Femur (tissue), 1 donor: ENCODE measurements at regions not wholly inside any gene's neighbourhood (a gene's known extent, or its start where the extent isn't known, plus 50 kb on each side); places are given as distances from the start of the nearest gene placed in this dataset.

Experiments used
- DNase-seq: peaks from one replicate; pipeline ENCODE4 v3.0.0-alpha.2; 2017

DNA sequence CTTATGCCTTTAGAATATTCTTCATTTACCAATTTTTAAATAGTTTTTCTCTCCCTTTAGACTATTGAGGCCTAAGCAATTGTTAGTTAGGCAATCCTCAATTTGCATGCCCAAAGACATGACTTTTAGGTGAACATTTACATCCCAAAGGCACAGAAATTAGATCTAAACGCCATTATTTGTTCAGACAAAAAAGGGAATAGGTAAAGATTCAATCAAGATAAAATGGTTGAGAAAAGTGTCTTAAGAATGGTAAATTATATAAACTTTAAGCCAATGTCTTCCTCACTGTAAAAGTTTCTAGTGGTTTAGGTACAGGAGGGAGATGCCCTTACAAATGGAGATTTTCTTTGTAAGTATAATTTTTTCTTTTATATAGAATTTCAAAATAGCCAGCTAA lies 50.2 kb upstream of the MME start:
- DNase-seq = no peak

DNA sequence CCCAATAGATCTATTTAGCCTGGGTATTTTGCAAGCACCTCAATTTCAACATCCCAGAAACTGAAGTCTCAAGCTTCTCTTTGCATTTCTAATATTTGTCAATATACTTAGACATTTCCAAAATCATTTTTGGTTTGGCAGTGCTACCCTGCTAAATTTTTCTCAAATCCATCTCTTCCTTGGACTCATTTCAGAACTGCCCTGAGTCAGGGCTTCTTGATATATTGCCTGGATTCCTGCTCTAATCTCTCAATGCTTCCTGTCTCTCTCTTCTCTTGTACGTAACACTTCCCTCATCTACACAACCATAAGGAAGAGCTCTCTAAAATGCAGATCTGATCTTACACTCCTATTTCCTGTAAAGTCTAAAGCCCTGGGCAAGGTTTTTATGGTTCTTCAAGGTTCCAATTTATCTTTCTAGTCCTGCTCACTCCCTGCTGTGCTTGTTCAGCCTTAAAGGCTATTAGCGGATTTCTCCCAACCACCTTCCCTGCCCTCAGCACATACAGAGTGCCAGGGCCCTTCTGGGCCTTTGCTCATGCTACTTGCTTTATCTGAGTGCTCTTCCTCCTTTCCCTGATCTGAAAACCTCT lies 53.0 kb upstream of the MME start:
- DNase-seq = no peak

DNA sequence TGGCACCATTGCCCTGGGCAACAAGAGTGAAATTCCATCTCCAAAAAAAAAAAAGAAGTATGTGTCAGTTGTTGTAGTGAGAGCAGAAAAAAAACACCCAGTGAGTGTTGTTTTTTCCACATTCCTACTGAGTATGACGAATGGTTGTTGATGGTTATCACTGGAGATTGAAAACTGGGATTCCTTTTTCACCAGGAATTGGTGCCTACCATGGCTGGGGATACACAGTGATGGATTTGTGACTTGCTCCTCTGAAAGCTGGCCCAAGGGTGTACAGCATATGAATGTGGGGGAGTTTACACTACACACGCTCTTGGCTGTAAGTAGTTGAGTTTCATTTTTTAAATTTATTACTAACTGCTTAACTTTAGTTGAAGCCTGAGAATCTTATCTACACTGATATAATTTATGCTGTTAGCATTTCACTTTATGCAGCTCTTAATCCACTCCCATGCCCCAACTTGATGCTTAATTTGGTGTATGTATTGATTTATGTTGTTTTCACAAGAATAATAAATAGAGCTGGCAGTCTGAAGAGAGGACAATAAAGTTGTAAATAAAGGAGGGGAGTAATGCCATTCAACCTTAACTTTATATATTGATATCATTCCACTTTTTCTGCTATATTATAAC lies 56.0 kb upstream of the MME start:
- DNase-seq = no peak

DNA sequence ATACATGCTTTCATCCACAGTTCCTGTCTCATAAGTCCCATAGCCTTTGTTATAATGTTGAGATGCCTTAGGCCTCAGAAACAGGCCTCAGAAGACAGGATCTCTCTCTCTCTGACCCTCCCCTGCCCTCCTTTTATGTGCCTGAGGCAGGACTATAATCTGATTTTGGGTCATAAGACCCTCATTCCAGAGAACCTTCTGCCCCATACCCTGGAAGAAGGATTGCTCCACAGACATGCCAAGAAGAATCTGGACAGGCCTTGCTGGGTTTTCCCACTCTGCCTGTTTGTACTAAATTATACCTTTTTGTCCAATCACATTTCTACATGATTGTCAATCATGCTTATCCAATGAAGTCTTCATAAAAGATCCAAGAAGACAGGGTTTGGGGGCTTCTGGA lies 57.2 kb upstream of the MME start:
- DNase-seq = no peak

DNA sequence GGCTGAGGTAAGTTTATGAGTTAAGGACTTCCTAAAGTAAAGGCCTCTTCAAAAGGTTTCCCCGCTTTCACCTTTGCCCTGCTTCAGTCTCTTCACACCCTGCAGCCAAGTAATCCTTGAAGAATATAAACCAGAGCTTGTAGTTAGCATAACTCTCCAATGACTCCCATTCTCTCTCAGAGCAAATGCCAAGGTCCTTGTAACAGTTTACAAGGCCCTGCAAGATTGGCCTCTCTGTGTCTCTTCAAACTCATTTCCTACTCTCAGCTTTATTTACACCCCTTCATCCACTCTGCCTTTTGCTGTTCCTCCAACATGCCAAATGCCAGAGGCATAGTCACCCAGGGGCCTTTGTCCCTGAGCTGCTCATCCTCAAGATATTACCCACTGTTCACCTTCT lies 60.5 kb upstream of the MME start:
- DNase-seq = no peak

DNA sequence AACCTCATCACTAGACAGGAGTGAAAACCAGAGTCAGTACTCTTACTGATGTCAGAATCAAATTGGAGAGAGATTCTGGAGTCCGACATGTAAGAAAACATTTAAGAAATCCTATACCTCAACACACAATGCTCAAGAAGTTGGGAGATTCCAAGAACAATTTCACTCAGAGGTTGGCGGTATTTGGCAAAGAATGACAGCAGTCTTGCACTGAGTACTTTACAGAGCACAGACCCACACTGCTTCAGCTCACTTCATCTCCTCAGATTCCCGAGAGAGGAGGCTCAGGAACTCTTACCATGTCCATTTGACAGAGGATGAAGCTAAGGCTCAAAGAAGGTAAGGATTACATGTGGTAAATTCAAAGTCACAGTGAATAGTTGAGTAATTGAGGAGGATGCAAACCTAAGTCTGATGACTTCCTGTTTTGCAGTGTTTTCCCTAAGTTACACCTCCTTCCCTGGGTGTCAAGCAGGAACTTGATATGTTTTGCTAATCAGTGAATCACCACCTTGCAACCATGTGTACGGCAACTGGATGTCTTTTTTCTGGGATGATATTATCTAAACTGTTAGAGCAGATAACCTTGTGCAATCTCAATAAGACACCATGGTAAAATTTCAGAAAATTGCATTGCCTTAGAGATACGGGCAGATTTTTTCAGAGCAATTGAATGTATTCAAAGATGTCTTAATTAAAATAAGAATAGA lies 61.3 kb upstream of the MME start:
- DNase-seq = no peak

DNA sequence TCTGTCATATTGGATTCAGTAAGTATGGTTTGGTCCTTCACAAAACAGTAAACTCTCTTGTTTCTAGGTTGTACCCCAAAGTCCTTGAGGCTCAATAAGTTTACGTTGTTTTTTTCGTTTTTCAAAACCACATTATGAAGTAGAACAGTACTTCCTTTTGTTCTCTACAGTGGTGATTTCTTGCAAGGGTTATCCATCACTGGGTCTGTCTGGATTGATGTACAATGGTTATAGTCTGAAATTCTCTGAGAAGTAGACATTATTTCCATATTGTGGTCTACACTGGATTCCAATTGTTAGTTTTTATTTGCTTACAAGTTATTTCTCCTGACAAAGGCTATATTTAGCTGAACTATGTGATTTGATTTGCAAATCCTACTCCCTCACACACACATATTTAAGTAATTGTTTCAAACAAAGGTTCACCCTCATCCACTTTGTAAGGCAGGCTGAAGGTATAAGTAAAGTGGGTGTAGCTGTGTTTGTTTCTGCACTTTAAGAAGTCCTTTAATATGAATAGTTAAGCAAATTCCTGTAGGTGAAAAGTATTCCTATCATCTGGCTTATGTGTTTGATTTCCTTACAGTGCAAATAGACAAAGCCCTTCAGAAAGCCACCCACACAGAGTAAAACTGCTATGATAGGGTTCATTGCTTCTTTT lies 64.2 kb upstream of the MME start:
- no peak for DNase-seq

DNA sequence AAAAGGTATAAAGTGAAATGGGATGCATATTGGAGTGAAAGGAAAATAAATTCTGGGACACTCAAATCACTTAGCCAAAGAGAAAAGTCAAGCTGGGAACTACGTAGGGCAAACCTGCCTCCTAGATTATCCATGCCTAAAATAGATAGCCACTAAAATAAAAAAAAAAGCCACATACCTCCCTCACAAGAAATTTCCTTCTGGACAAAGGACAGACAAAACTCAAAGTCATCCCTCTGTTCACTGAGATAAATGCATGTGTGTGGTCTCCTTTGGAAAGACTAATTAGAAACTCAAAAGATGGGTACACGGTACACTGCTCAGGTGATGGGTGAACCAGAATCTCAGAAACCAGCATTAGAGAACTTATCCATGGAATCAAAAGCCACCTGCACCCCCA lies 65.2 kb upstream of the MME start:
- DNase-seq = no peak

DNA sequence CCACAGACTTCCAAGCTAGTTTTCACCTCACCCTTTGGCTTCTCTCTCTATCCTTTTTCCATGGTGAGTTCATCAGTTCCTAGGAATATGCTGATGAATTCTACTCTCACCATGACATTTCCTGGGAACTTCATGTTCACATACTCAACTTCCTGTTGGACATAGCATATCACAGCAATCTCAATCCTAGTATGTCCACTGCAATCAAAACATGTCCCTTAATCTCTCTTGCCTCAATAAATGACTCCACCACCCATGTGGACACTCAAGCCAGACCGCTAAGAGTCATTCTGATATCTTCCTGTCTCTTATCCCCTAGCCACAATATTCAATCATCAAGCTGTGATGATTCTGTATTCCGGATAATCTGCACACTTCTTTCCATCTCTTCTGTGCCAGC lies 66.7 kb upstream of the MME start:
- DNase-seq = no peak

DNA sequence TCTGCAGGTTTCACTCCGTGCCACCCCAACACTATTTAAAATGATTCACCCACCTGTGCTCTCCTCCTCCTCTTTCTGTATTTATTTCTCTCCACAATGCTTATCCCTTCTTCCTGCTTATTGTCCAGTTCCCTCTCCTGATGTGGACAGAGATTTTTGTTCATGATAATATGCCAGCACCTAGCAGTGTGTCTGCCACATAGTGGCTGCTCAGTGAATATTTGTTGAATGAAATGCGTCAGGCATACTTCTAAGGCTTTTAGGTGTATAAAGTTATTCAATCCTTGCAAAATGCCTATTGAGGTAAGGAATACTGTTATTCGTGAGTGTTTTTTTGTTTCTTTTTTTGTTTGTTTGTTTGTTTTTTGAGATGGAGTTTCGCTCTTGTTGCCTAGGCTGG lies 67.5 kb upstream of the MME start:
- DNase-seq = no peak

DNA sequence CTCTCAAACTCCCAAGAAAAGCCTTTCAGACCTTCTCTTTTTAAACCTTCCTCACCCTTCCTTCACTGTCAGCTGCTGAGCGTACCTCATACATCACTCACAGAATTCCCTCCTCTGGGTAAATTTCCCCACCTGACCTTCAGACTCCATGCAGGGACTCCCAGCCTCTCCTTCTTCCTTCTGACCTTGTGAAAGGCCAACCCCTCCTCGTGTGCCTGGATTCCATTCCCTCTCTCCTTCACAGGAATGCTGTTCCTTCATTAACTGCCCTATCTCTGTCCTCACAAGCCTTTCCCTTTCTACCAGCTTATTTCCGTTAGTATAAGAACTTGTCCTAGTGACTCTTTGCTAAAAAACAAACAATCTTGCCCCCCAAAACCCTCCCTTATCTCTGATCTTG lies 69.7 kb upstream of the MME start:
- DNase-seq = no peak

DNA sequence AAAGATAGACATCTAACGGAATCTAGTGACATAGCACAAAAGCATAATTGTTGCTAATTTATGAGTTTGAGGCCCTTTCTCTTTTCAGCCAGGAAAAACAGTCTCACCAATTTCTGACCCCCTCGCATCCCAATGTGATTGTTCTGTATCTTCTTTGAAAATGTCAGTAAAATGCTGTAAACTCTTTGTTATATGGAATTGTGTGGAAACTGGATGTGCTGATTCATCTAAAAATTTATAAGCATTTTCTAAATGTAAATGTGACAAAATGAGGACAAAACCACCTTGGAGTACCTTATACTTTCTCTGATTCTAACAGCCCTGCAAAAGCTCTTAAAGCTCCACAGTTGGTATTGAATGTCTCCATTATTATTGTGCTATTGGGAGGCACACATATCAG lies 70.9 kb upstream of the MME start:
- no peak for DNase-seq

DNA sequence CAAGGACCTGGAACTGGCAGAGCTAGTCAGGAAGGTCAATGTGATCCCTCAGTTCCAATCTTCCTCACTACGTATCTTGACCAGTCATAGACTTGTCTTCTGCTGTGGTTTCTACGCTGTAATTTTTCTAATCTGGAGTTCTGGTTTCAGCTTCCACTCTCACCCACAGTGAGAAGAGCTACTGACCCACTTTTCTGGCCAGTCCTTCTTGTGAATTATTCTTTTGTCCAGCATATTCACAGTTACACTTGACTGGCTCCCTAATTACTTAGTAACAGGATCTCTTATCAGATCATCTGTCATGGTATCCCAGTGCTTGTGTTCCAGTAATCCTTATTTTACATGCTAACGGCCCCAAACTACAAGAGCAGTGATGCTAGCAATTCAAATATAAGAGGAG lies 72.4 kb upstream of the MME start:
- no peak for DNase-seq

DNA sequence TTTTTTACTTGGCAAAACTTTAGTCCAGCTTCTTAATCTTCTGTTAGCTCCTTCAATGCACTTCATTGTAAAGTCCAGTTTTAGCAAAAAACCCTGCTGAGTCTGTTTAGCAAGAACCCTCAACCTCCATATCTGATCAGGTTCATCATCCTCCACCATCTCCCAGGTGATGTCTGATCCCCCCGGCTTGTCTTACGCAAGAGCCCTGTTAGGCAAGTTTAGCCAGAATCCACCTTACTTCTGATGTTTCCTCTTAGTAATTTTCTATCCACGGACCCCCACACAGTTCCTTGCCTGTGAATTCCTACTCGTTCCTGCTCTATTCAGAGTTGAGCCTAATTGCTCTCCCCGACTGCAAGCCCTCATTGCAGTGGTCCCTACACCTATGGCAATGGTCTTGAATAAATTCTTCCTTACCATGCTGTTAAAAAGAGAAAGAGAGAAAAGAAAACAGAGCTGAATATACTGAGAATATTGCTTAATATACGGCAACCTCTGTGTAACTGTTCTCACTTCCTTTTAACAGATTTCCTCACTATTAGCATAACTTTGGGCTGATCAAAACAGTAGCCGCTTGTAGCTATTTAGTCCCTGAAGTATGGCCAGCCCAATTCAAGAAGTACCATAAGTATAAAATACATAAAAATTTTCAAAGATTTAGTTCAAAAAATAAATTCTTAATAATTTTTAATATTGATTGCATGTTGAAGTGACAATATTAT lies 78.7 kb upstream of the MME start:
- no peak for DNase-seq

DNA sequence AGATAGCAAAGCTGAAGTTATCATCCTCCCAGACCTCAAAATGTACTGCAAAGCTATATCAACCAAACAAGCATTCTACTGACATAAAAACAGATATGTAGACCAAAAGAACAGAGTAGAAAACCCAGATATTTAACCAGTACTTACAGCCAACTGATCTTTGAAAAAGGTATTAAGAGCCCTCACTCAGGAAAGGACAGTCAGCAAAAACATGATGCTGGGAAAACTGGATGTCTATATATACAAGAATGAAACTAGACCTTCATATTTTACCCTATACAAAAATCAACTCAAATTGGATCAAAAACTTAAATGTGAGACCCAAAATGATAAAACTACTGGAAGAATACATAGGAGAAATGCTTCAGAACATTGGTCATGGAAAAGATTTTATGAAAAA lies 87.5 kb upstream of the MME start:
- no peak for DNase-seq

DNA sequence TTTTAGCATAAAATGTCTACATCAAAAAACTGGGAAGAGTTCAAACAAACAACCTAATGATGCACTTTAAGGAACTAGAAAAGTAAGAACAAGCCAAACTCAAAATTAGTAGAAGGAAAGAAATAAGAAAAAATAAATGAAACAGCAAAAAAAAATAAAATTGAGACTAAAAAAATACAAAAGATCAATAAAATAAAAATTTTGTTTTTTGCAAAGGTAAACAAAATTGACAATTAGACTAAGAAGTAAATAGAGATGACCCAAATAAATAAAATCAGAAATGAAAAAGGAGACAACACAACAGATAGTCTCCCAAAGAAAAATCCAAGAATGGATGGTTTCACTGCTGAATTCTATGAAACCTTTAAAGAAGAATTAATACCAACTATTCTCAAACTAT lies 89.6 kb upstream of the MME start:
- DNase-seq = no peak

DNA sequence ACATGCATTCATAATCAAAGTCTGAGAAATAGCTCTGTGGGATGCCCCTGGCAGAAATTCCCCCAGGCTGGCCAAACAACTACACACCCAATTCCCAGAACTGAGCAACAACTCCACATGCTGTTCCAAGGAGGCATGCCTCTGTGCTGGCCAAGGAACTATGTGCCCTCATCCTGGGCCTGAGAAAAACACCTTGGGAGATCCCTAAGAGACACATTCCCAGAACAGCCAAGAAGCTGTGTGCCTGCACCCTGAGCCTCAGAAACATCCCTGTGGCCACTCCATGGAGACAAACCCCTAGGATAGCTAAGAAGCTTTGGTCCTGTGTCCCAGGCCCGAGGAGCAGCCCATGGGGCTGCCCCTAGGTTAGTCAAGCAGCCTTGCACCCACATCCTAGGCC lies 92.3 kb upstream of the MME start:
- no peak for DNase-seq

DNA sequence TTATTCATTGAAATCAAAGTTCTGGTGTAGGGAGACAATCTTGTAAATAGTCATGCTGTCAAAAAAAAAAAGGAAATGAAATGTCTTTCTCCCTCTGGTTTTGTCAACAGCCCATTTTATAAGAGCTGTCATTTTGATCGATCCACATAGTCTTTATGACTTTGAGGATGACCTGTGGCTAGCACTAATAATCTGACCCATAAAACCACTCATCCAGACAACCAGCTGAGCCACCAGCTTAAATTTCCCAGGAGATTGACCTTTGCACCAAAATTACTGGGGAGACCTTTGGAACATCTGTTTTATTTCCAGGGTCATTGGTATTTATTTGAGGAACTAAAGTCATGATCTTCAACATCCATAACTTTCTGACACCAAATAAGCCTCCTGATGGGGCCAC lies 98.5 kb upstream of the MME start:
- DNase-seq = no peak

DNA sequence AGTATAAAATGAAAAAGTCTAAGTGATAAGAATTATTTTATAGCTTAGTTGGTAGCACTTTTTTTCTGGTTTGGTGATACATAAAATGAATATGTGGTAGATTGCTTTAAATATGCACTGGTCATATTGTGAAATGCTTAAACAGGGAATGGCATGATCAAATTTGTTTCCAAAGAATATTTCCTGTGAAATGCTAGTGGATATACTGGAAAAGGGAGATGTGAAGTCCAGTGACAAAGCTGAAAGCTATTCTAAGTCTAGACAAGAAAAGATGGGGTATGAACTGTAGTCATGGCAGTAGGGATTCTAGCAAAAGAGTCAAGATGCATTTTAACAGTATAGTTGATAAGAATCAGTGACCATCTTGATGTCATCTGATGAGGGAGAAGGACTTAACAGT lies 98.9 kb upstream of the MME start:
- DNase-seq = no peak

DNA sequence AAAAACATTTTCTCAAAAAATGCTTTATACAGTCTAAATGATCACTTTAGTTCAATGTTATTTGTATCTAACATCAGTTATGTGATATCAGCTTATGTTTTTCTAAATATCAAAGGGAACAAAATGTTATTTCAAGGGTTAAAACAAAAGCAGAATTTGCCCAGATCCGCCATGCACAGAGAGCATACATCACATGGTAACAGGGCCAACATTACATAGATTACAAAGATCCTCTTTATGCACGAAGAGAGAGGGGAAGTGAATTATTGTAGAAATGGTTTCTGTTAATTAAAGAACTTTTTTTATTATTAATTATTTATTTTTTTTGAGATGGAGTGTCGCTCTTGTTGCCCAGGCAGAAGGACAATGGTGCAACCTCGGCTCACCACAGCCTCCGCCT lies 100.8 kb upstream of the MME start:
- no peak for DNase-seq

DNA sequence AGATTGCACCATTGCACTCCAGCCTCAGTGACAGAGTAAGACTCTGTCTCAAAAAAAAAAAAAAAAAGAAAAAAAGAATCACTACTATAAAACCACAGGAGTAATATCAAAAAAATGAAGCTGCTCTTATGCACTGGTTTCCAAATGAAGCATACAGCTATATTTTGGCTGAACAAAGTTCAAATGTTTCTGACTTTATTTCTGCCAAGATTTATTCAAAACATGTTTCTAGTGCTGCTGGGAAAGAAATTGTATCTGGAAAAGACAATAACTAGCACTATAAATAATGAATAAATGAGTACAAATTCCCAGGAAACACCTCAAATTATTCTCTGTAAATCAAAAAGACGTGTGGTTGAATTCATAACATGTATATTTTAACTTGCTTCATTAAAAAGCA lies 102.5 kb upstream of the MME start:
- DNase-seq = no peak

DNA sequence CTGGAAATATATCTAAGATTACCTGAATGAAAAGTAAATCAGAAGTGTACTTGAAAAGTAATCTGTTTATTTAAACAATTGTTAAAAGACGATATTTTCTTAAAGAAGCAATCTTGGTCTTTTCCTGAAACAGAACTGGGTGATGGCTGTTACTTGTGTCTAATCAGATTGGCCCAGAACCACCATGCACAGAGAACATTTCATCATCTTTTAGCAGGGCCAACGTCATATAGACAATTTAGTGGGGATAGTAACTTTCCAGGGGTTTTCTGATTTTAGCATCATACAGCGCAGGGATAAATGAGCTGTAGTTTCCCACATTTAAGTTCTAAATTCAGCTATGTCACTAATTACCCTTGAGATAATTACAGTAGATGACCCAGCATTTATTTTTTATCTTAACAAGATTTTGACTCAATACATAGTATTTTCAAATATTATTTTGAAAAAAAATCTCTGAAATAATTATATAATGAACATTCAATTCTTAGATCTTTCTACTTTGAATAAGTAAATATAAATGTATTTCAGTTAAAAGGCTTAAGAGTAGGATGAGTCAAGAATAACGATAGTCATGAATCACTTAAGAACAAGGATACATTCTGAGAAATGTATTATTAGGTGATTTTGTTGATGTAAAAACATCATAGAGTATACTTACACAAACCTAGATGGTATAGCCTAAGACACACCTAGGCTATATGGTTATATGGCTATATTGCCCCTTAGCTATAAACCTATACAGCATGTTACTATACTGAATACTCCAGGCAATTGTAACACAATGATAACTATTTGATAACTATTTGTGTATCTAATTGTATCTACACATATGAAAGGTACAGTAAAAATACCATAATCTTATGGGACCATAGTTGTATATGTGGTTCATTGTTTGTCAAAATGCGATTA lies 103.8 kb upstream of the MME start:
- DNase-seq = no peak

DNA sequence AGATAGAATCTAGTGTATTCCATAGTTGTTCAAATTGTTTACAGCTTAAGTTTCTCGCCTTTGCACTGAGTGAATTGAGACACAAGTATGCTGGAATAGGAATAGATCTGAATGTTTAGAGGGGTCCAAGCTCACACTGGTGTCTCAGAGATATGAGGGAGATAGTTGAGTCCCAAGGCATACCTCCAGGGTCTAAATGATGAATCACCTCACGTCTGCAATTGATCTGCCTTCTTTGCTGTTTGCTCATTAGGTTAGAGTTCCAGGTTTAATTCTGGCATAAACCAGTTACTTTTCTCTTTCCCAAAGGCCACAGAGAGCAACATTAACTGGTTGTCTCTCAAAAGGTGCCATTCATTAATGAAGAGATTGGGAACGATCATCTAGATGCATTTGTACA lies 106.3 kb upstream of the MME start:
- no peak for DNase-seq
